ENCODE measurements at regions not wholly inside any gene's neighbourhood (a gene's known extent, or its start where the extent isn't known, plus 50 kb on each side); places are given as distances from the start of the nearest gene placed in this dataset.
A peak's percentile ranks its signal among the peaks of the same experiment; 100 is the strongest.

DNA sequence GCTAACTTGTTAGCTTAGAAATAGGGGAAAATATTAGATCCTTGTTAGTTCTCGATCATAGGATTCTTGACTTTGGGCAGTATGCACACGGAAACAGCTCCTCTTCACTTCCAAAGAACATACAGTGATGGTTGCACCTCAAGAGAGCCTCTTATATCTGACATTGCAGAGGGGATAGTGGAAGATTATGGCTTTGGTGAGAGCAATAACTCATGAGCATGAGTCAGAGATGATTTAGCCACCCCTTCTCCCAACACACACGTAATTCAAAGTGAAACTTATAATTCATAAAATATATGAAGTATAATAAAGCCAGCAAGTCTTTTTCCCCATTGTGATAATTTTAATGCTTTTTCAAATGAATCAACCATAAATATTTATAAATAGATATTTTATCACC is 683.7 kb downstream of the POM121L12 start:
- no peak for DNase-seq

DNA sequence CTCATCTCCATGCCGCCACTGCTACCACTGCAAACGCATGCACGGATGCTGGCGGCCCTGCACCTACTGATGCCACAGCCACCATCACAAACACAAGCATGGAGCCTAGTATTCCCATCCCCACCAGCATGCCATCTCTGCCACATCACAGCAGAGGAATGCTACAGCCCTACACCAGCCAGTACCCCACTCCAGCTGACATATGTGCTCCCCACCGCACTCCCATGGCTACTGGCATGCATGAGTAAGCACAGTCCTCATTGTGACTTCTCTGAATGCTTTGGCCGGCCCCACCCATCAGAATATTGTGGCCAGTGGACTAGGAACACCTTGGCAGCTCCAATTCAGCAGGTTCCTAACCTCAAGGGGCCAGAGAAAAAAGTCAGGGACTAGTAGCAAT is 705.5 kb downstream of the POM121L12 start:
- DNase-seq, result no peak

DNA sequence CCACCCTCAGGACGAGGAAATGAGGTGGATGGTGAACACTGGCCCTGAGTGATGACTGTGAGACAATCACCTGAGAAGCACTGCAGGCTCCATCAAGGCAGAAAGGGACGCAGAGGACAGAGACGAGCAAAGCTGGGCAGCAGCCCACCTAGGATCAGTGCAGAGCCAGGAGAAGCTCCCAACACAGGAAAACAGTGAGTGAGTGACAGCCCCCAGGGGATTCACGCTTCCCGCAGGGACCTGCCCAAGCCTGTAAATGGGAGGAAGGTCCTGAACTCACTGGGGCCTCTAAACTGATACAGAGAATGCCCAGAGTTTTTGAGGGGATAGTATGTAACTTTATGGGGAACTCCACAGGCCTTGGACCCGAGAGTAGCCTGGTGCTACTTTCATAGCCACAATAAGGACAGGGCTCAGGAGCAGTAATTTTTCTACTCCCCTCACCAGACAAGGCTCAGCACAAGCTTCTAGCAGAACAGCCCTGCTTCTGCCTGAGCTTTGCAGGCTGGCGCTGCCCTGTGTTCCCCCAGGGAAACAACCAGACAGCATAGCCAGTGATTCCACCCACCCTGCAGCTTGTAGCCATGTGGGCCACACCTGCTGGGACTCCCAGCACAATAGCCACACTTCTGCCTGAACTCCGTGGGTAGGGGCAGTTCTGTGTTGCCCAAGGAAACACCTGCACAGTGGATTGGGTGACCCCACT is 708.4 kb downstream of the POM121L12 start:
- DNase-seq, result no peak

DNA sequence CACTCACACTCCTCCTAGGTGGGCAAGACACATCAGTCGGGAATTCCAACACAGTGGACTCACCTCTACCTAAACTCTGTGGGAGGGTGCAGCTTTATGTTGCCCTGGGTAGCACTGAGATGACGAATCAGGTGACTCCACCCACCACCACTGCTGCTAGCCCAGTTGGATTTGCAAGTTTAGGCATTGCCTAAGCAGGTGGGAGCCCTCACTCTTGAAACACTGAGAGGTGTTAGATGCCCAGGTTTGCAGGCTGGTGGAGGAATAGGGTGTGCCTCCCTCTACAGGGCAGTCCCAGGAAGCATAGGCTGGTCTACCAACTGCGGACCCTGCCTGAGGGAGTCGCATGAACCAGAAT is 708.9 kb downstream of the POM121L12 start:
- no peak for DNase-seq

DNA sequence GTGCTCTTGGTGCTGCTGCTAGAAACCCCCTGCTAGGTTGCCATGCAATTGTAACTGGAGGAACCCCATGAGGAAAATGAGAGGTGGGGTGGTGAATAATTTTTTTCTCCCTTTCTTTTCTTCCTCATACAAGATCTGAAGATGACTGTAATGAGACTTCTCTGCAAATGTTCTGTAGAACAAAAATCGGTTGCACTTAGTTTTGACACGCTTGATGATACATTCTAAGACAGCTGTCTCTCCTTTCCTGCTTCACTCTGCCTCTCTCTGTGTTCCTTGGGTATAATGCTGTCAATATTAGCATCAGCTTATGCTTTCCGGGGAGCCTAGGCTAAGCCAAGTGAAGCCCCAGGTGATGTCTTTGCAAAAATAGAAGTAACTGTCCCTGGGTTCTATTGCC is 721.5 kb downstream of the POM121L12 start:
- DNase-seq, result no peak

DNA sequence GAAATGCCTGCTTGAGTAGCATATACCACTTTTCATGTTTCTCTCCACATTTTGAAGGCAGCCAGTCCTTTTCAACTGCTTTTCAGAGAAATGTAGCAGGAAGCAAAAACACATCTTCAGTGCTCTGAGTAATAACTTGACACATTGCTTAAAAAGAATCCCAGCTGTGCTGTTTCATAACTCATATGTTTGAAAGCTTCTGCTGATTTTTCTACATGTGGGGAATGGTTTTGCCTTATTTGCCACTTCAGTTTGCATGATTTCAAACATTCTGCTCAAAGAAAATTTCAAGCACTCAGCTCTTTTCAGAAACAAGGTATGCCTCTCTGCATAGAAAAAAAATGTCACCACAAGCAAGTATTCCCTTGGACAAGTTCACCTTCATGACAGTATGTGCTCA is 732.8 kb downstream of the POM121L12 start:
- no peak for DNase-seq

DNA sequence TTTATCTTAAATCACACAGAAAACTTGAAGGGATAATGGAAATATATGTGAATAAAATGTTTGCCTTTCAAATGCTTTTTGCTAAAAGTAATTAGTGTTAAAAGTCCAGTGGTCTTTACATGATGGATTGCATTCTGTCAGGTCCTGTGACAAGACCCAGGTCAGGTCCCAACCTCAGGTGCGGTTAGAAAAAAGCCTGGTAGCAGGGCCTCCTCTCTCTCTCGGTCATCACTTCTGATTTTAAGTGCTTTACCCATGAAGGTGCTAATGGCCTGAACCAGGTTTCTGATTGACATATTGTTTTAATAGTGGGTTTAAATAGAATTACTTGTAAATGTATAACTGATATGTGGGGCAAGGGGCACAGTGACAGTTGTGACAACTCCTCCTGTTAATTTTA is 736.3 kb downstream of the POM121L12 start:
- DNase-seq, result no peak

DNA sequence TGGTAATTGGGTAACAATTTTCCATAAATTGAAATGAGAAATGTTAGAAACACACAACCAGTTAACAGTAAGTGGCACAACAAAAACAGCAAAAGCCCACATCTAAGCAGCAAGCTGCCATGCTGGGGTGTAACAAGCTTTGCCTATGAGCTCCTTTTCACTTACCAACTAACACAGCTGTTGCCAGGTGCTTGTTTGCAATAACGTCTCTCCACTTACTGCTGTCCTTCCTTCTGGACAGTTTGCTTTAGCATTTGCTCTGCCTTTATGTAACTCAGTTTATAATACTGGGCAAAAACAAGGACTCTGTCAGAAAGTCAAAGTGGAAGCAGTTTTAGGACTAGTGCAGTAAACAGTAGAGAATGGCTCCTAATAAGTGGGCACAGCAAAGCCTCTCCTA is 740.9 kb downstream of the POM121L12 start:
- no peak for DNase-seq

DNA sequence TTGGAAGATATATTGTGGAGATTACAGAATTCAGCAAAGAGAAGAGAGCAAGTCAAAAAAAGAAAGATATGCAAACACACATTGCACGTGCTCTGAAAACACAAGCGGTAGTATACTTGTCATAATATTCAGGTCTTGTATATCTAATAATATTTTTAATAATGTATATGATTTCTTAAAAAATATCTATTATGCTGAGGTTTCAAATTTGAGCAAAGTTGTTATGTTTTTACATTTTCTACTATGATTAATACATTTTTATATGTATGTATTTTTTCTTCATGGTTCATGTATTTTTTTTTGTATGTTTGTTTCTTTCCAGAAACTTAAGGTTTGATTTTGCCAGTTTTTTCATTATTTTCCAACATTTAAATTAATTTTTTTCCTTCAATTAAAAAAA is 752.4 kb upstream of the VSTM2A start:
- no peak for DNase-seq

DNA sequence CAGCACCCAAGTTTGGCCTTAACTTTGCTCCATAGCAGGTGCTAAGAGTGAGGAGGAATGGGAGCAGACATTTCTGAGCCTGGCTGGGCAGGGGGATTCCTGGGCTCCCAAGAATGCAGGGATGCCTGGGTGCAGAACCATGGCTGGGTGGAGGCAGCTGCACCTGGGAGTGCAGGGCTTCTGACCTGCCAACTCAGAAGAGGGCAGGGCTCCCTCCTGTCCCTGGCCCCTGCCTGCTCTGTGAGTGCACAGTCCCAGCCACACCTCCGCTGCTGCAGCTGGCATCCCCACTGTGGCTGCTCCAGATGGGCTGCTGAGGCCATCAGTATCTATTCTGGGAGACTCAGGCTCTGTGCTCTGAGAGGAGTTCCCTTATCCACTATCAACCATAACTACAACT is 747.4 kb upstream of the VSTM2A start:
- DNase-seq, result no peak

DNA sequence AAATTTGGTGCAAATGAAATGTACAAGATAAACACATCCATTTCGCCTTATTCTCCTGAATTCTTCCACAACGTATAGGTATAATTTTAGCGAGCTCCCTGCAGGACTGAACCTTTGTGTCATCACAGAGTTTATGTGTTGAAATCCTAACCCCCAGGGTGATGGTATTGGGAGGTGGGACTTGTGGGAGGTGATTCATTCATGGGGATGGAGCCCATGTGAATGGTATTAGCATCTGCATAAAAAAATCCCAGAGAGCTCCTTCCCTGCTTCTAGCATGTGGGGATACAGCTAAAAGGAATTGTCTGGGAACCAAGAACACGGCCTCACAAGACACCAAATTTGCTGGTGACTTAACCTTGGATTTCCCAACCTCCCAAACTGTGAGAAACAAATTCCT is 741.4 kb upstream of the VSTM2A start:
- DNase-seq, result no peak

DNA sequence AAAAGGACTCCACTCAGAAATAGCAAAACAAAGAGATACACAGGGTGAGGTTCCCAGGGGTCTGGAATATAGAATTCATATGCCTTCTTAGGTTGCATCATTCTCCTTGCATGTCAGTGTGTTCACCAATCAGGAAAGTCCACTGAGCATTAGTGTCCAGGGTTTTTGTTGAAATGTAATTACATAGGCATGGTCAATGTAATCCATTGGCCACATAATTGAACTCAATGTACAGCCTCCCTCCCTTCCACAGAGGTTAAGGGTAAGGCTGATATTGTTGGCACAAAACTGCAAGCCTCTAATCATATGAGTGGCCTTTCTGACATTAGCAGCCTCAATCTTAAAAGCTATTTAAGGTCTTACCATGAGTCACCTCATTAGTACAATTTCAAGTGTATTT is 736.1 kb upstream of the VSTM2A start:
- DNase-seq, result no peak

DNA sequence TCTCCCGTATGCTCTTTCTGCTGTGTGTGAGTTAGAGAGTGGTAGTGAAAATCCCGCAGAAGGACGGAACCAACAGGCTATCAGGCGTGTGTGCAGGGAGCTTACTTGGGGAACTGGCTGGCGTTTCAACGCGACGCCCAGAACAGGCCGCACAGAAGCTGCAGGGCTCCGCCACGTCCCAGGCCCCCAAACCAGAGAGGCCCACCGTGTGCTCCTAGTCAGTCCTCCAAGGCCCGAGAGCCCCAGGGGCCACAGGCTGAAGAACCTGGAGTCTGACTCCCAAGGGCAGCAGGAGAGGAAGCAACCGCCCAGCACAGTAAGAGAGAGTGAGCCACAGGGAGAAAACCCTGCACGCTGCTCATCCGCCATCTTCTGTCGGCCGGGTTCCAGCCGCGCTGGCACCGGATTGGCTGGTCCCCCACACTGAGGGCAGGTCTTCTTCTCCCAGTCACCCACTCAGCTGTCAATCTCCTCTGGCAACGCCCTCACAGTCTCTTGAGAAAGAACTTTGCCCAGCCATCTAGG is 730.6 kb upstream of the VSTM2A start:
- peak in 1 of 2 donors; percentile 5 for DNase-seq

DNA sequence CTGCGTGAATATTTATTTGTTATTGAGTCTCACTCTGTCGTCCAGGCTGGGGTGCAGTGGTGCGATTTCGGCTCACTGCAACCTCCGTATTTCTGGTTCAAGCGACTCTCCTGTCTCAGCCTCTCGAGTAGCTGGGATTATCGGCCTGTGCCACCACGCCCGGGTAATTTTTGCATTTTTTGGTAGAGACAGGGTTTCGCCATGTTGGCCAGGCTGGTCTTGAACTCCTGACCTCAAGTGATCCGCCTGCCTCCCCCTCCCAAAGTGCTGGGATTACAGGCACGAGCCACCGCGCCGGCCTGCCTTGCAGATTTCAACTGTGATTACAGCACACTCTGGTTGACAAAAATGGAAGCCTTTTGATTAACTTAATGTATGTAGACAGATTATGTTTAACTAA is 730.0 kb upstream of the VSTM2A start:
- no peak for DNase-seq

DNA sequence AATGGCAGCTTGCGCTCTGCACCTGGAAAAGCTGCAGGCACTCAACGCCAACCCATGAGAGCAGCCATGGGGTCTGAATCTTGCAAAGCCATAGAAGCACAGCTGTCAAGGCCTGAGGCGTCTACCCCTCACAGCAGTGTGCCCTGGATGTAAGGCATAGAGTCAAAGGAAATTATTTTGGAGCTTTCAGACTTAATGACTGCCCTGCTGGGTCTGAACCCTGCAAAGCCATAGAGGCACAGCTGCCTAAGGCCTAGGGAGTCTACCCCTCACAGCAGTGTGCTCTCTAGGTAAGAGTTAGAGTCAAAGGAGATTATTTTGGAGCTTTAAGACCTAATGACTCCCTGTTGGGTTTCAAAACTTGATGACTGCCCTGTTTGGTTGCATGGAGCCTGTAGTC is 706.9 kb upstream of the VSTM2A start:
- DNase-seq, result no peak

DNA sequence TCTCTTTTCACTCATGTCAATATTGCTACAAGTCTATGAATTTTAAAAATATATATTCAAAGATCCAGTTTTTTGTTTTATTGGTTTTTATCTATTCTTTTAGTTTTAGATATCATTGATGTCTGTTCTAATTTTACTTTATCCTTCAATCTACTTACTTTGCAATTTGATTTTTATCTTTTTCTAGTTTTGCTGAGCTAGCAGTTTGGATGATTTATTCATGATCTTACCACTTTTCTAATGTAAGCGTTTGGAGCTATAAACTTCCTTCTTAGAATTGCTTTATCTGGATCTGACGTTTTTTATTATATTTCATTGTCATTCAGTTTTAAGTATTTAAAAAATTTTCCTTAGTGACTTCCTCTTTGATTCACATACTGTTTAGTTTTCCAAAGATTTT is 664.5 kb upstream of the VSTM2A start:
- no peak for DNase-seq

DNA sequence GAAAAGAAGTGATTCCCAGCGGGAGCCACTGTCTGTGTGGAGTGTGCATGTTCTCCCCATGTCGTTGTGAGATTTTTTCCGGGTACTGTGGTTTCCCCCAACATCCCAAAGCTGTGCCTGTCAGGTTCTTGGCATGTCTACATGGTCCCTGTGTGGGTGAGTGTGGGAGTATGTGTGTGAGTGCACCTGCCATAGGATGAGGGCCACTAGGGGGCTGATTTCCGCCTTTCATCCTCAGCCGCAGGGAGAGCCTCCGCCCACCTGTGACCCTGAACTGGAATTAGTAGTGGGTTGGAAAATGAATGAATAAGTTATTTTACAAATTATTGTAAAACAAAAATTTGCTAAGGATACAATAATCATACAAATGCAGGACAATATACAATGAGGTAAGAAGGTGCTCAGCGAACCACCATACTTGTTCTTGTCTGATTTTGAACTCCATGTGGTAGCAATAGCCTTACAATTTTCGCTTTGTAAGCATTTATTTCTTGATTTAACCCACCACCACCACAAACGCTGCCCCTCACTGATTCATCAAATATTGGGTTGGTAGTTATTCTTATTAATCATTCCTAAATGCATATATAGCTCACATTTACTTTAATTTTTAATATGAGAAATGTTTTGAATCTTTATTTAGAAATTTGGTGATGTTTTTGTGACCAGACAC is 641.2 kb upstream of the VSTM2A start:
- no peak for DNase-seq

DNA sequence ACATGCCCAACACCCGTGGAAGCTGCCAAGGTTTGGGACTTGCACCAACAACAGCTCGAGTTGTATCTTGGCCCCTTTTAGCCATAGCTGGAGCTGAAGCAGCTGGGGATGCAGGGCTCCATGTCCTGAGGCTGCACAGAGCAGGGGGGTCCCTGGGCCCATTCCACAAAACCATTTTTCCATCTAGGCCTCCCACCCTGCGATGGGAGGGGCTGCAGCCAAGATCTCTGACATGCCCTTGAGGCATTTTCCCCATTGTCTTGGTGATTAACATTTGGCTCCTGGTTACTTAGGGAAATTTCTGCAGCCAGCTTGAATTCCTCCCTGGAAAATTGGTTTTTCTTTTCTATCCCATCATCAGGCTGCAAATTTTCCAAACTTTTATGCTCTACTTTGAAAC is 637.8 kb upstream of the VSTM2A start:
- no peak for DNase-seq

DNA sequence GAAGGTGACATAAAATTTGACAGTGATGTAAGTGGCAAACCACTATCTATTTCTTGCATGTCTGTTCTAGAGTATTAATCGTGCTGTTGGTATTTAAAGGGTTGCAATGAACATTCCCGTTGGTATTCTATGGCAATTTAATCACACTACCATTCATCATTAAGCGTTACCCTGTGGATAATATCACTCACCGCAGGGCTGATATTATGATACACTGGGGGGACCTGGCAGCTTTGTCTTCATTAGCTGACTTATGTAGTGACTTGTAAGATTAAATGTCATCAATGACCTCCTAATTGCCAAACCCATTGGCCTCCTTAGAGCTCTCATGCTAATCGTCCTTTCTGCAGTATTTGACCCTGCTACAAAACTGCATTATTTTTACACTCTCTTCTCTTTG is 624.5 kb upstream of the VSTM2A start:
- no peak for DNase-seq

DNA sequence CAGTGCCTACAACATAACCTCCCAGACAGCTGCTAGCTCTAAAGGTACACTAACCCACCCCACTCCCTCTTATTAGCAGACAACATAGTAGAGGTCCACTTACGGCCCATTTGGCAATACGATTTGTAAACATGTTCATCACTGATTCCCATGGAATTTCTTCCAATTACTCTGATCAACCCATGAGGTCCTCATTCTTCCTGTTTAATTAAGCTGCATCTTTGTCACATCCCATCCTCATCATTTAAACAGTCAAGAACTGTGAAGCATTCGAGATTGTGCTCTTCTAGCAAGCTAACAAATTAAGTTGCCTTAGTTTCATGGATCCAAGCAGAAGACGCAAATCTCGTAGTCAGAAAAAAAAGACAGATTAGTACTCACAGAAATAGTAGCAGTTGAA is 622.2 kb upstream of the VSTM2A start:
- no peak for DNase-seq

DNA sequence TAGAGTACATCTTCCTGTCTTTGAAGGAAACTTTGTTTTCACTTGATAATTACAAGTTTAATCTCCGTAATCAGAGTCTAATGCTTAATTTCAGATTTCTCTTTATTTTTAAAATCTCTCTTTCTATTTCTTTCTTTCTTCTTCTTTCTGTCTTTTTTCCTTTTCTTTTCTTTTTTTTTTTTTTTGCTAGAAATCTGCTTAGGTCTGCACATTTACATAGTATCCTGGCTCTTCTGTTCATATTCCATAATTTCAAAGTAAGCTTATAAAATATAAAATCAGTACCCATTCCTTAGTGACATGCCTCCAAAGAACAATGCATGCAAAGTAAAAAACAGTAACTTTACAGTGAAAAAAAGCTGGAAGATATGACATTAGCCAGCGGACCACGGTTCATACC is 601.7 kb upstream of the VSTM2A start:
- no peak for DNase-seq

DNA sequence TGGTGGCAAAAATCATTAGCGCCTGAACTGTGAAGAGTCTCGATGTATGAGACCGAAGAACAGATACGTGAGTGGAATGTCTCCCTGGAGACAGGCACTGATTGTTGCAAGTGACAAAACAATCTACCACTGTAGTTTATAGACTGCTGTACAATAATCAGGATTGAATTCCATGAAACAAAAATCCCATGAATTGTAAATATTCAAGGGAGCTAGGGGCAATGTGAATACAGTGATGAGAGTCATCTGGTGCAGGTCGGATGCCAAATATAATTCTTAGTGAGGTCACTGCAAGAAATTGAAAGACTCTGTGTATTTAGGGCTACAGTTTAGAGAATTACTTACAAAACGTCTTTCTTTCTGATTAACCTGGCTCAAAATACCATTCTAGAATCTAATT is 594.4 kb upstream of the VSTM2A start:
- no peak for DNase-seq

DNA sequence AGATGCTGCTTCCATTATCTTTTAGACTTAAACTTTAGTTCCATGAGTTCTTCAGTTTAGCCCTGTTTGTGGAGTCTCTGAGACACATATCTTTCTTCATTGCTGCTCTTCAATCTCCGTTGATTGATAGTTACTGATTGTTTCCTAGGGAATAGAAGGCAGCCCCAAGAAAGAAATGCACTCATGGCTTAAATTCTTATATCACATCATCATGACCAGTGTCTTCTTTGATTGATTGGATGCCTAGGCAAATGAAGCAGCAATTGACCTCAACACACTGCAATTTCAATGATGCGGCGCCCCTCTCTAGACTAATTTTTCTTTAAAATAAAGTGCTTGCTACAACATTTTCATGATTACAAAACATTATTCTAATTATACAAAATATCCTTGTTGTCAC is 576.5 kb upstream of the VSTM2A start:
- no peak for DNase-seq

DNA sequence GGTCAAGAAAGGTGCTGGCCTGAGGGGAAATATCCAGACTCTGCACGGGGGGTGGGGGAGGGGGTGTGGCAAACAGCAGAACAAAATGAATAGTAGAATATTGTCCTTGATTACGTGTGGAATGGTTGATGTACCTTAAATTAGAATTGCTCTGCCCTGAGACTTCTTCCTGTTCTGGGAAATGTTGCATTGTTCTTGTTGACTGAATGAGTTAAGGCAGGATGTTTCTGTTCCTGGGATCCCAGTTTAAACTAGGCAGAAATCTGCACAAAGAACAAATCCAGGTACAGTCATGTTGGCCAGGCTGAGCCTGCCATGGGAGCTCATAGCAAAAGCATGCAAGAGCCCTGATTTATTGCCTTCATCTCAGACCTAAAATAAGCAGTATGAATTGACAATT is 558.7 kb upstream of the VSTM2A start:
- no peak for DNase-seq

DNA sequence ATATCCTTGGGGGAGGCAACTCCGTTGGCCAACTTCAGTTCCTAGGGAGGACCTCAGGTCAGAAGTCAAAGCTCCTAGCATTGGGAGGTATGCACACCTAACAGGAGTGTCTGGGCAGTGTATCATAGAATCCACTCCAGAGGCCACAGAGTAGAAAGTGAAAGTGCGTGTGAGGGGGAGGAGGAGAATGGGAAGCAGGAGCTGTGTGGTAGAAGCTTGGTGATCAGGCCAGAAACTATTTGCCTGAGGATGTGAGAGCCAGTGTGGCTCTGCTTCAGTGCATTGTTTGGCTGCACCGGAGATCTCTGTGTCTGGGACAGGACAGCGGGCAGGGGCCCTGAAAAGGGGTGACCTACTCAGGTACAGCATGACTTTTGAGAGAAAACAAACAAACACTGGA is 557.4 kb upstream of the VSTM2A start:
- no peak for DNase-seq

Measured in stimulated activated CD4-positive, alpha-beta T cell treated with anti-CD3 and anti-CD28 coated beads, Interleukin-2, amount 100 ng/mL, for 24 hours (primary cell).